BJ (cell line): ENCODE measurements at regions not wholly inside any gene's neighbourhood (a gene's known extent, or its start where the extent isn't known, plus 50 kb on each side); places are given as distances from the start of the nearest gene placed in this dataset.

Experiments used
- CTCF ChIA-PET: fragments of 350-600 bp; formaldehyde crosslinking; extraction: SDS; loops from one replicate; lab custom pipeline; 2021; ENCODE audit warnings: antibody characterized with exemption, inconsistent platforms; lab: Yijun Ruan, JAX
- POLR2A ChIA-PET: fragments of 300-600 bp; sonication (Branson Sonifier 250); formaldehyde crosslinking; extraction: SDS; loops from one replicate; lab custom pipeline; 2021; ENCODE audit warnings: antibody characterized with exemption; lab: Charles Lee
- DNase-seq: peaks from one replicate; pipeline ENCODE4 v3.0.0-alpha.2; 2011; ENCODE audit warnings: low read depth
- H3K27me3 ChIP-seq: 2 replicates; pipeline ENCODE4 v1.6.0; 2011; ENCODE audit warnings: low read length; ENCODE audit not compliant: control insufficient read depth, insufficient read depth
- H3K36me3 ChIP-seq: 2 replicates; pipeline ENCODE4 v1.5.1; 2011; ENCODE audit warnings: low read length; ENCODE audit not compliant: control insufficient read depth, insufficient read depth
- H3K4me3 ChIP-seq: 2 replicates; pipeline ENCODE4 v1.5.1; 2011; ENCODE audit warnings: low read depth, mild to moderate bottlenecking, control low read depth, low read length
- CTCF ChIP-seq: IDR thresholded peaks from 2 replicates; pipeline ENCODE4 v1.5.1; 2011; ENCODE audit warnings: low read depth, mild to moderate bottlenecking, control low read depth, inconsistent platforms, low read length, moderate library complexity; ENCODE audit not compliant: insufficient read depth

GRCh38 chr2:7916670-7917069 is 765.2 kb upstream of the ID2 start:
- ChIA-PET POLR2A (no interaction called here), CTCF (no interaction called here)
- H3K36me3 ChIP-seq, result no peaks in the 10 kb centered on the region
- no peak for DNase-seq
- H3K27me3 ChIP-seq, result no peaks in the 10 kb centered on the region
- no peak overlapping the region for H3K4me3 ChIP-seq
- no peak for TF ChIP-seq CTCF

GRCh38 chr2:7919510-7919909 is 762.3 kb upstream of the ID2 start:
- TF ChIP-seq CTCF, result no peak
- DNase-seq, result no peak
- CTCF ChIA-PET, result no interaction called here

GRCh38 chr2:7924023-7924762 is 757.7 kb upstream of the ID2 start:
- no peak for DNase-seq
- Histone ChIP-seq H3K36me3 (no peaks in the 10 kb centered on the region), H3K27me3 (no peaks in the 10 kb centered on the region), H3K4me3 (no peak overlapping the region)
- ChIA-PET POLR2A (no interaction called here), CTCF (no interaction called here)
- no peak for TF ChIP-seq CTCF

More at GRCh38 chr2:7919510-7919909, 762.3 kb upstream of the ID2 start:
- POLR2A ChIA-PET, result no interaction called here
- Histone ChIP-seq H3K36me3 (no peaks in the 10 kb centered on the region), H3K4me3 (no peak overlapping the region), H3K27me3 (no peaks in the 10 kb centered on the region)

GRCh38 chr2:7925506-7925905 is 756.4 kb upstream of the ID2 start:
- Histone ChIP-seq H3K36me3 (no peaks in the 10 kb centered on the region), H3K4me3 (no peak overlapping the region), H3K27me3 (no peaks in the 10 kb centered on the region)
- CTCF ChIA-PET, result no interaction called here
- POLR2A ChIA-PET, result no interaction called here
- no peak for TF ChIP-seq CTCF
- DNase-seq, result no peak

GRCh38 chr2:7927691-7928090 is 754.2 kb upstream of the ID2 start:
- POLR2A ChIA-PET, result no interaction called here
- peak; percentile 23 for DNase-seq
- Histone ChIP-seq H3K27me3 (no peaks in the 10 kb centered on the region), H3K4me3 (no peak overlapping the region), H3K36me3 (no peaks in the 10 kb centered on the region)
- no peak for TF ChIP-seq CTCF
- CTCF ChIA-PET, result no interaction called here
